Cerebellar cortex (tissue), 1 donor: ENCODE measurements at regions not wholly inside any gene's neighbourhood (a gene's known extent, or its start where the extent isn't known, plus 50 kb on each side); places are given as distances from the start of the nearest gene placed in this dataset.

Experiments used
- DNase-seq: peaks from one replicate; pipeline ENCODE4 v3.0.0-alpha.2; 2015; ENCODE audit warnings: low spot score

DNA sequence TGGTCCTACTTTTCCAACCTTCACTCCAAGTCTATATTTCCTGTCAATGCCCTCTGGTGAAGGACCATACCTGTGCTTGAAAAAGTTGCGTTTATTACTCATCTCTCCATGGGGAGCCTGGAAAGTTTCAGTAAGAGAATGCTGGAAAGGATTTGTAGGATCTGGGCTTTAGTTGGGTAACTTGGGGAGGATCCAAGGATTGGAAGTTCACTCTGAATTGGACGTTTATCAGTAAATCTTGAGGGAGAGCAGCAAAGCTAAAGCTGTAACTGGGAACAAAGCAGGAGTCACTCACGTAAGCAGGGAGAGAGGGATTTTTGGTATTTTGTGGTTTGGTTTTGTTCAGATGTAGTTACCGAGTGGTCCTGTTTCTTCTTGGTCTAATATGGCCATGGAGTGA lies 51.4 kb upstream of the NPVF start:
- no peak for DNase-seq

DNA sequence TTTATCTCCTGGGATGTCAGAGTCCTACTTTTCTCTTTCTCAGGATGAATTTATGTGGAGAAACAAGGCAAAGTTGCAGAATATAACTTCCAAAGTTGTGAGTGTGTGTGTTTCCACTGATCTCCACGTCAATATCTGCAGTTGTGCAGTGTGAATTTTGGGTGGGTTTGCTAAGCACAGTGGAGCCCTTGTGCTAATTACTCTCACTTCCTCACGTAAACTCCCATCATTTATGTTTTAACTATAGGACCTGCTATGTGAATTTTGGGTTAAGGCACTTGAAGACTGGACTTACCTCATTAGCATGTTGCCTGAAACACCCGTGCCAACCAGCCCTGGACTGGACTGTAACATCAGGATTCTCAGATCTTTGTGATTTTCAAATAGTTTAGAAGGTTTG lies 51.9 kb upstream of the NPVF start:
- DNase-seq, result no peak

DNA sequence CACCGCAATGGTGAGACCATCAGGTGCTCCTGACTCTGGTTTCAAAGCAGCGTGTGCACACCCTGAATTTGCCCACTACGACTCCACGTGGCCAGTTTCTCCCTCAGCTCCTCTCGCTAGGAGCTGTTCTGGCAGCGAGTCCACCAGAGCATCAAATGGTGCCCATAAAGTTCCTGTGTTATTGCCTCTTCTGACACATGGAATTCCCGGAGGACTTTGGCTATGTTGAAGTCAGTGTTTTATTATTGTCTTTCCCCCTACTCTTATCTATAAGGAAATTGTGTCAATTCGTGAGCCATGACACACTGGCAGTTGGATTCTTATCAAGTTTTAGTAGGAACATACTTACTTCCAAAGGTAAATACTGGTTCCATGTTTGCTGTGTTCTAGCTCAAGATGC lies 53.9 kb upstream of the NPVF start:
- no peak for DNase-seq

DNA sequence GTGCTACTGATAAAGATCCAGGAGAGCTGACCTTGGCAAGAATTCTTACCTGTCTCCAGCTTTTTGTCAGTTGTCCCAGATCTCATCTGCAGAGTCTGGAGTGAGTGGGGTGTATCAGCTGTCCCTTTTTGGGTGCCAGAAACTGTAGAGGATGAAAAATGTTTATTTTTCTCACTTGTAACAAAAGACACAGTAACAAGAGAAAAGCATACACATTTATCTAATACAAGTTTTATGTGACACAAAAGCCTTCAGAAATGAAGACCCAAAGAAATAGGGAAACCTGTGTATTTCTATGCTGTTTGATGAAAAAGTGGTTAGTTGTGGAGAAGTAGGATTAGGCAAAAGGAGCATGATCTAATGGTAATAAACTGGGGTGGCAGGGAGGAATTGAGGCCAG lies 58.5 kb upstream of the NPVF start:
- DNase-seq, result peak; percentile 68

DNA sequence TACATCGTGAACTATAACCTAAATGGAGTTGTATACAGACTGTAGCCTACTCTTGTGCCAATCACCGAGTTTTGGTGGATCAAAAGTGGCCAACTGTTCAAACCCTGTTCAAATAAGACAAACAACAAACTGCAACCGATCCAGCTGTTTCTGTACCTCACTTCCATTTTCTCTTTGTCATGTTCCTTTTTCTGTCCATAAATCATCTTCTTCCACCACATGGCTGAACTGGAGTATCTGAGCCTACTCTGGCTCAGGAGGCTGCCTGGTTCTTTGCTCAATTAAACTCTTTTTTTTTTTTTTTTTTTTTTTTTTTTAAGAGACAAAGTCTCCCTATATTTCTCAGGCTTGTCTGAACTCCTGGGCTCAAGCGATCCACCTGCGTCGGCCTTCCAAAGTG lies 59.0 kb upstream of the NPVF start:
- no peak for DNase-seq

DNA sequence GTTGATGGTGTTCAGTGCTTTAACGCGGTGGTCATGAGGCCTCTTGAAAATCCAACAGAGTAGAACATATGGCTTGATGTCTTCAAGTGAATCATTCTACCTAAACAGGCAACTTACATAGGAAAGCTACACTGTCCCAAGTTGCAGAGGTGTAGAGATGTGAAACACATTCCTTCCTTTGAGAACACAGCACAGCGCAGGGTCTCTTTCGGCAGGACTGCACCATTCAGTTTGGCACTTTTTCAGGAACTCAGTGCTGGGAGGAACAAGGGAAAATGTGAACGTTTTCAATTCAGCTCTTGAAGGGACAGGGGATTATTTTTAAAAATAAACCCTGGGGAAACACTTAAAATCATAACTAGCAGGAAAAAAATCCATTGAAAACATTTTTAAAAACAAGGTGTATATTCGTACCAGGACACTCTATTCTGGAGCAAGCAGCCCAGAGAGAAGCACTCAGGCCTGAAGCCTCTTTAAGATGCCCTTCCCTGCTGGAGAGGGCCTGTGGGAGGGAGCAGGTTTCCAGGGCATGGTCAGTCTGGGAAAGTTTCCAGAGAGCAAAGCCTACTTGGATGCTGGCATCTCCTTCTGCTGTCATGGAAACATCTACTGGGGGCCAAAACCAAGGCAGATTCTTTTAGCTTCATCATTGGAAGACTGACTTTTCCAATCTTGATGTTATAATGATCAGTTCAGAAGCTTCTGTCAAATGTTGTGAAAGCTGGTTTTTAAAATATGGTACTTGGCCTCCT lies 60.4 kb upstream of the NPVF start:
- peak; percentile 99 for DNase-seq

DNA sequence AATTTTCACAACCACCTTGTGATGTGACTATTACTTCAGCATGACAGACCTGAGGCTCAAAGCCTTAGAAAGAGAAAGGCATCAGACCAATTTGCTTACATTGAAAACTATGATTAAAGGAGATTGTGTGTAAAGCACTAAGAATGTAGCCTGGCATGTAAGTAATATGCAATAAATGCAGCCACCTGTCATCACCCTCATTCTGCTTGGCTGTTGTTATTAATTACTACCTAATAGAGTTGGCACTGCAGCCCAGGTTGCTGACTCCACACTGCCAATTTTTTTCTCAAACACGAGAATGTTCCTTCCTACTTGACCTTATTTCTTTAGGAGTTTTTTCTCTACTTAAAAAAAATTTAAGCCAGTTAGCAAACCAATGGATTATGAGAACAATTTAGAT lies 61.2 kb upstream of the NPVF start:
- peak; percentile 97 for DNase-seq

DNA sequence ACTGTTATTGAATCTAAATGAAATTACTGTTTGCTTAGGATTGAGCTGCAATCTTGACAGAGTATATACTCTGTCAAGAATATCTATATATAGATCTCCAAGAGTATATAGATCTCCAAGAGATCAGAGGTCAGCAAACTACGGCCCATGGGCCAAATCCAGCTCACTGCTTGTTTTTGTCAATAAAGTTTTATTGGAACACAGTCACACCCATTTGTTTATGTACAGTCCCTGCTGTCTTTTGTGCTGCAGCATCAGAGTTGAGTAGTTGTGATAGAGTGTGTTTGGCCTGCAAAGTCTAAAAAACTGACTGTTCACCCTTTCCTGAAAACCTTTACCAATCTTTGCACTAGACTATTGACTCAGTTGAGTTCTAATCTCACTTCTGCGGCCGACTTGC lies 66.3 kb upstream of the NPVF start:
- DNase-seq, result peak; percentile 56

DNA sequence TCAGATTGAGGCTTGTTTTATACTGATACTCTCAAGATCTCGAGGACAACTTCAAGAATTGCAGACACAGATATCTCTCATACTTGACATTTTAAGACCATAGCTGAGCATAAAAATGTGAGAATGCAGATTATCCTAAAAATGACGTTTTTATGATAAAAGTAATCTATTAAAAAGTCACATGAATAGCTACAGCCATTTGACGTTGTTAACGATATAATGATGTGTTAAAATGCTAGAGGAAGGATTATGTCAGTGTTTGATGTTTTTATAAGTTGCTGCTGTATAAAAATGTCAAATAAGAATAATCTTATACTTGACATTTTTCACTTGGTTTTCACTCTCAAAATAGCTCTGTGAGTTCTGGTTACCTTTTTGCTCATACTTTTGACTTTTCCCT lies 67.1 kb upstream of the NPVF start:
- DNase-seq, result no peak

DNA sequence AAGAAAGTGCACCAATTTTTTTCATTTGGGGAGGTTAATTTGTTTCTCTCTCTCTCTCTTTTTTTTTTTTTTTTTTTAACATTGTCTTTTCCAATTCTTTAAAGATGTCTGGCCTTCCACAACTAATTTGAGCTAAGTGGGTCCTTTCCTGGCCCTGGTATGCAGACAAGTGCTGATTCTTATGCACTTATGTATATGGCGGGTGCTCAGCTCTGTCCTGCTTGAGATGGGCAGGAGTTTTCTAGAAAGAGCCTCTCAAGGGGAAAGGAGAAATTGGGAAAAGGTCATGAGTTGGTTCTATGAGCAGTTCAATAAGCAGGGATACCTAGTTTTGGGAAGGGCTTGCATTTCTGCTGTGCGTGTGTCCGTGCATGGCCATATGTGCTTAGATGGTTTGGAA lies 67.8 kb upstream of the NPVF start:
- no peak for DNase-seq

DNA sequence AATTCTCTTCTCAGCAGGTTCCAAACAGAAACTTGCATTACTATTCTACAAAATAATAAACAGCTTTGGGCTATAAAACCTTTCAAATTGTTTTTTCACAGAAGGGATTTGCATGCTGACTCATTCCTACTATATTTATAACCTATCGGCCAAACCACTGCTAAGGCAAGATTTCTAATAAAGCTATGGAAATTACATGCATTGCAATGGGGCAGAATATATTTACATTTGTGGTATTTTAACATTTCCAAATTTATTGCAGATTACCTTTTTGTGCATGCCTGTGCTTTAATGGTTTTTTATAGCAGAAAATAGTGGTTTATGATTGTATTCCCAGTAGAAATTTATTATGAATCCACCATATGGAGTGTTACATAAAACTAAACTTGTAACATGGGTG lies 69.0 kb upstream of the NPVF start:
- DNase-seq, result no peak

DNA sequence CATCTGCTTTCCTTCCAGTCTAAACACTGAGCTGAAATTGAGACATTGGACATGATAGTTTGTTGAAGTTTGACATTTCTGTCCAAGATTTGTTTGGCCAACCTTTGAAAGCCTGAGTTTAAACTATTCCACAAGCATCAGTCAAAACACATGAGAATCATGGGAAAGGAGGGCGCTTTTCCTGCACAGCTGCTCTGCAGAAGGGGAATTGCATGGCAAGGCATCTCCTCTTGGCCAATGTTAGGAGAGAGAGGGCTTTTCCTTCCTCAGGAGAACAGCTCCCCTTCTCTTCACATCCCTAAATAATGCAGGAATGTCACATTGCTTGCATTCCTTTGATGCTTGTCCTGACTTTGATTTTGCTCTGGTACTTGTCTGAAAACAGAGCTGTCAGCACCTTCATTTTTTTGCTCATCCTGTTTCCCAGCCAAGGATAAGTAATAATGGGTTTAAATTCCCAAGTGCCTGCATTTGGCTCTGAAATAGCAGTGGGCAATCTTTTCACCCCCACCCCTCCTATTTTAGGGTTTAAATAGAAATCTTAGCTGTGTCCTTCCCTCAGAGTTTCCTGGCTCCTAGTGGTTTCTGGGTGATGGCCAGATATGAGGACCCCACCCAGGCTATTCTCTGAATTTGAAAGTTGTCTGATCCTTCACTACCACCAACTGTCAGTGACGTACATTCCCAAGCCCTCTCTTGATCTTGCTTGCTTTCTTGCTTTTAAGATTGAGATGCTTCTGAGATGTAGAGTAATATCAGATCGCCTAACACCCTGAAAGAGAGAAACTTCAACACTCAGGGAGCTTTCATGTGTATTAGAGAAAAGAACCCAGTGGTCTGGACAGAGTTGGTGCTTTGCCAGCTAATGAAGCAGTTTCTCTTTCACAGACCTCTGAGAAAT lies 75.2 kb upstream of the NPVF start:
- peak; percentile 77 for DNase-seq

DNA sequence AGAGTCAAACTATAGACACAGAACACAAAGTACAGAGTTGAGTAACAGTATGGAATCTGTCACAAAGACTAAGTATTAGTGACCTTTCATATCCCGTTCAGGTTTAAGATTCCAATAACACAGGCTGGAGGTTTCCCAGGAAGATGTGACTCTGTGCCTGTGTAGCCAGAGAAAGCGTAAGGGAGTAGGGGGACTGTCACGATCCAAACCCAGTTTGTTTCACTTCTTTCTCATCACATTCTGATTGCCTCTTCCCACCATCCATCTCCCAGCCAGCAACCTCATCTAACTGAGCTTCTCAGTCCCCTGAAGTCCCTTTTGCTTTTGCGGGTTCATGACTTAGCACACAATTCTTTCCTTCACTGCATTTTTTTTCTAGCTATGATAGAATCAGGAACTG lies 76.4 kb upstream of the NPVF start:
- DNase-seq, result no peak

DNA sequence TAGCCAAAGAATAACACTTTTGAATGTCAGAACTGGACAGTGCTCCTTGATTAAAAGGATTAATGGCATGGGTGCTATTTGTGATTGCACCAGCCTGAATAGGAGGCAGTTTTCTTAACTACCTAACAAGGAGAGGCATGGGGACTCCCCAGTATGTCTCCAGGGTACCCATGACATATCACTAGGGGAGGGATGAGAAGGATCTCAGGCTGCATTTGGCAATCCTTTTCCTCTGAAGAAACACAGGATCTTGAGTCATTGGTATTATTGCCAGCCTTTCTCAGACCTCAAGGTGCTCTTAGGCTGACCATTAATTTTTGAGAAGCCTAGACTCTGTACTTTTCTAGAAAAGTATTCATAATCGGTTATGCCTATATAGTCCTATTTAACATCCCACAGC lies 77.5 kb upstream of the NPVF start:
- no peak for DNase-seq

DNA sequence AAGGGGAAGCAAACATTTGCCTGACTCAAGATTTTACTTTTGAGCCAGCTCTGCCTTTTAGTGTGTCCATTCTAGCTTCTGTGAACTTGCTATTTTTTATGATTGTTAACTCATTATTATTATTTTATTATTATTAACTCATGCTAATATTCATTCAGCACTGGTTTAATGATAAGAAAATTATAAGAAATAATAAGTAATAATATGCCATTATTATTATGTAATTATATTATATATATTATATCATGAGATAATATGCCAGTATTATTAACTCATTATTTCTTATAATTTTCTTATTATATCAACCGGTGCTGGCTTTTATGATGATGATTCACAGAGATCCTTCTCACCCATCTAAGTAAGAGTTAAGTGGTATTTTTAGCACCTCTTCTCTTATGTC lies 79.3 kb upstream of the NPVF start:
- DNase-seq, result no peak

DNA sequence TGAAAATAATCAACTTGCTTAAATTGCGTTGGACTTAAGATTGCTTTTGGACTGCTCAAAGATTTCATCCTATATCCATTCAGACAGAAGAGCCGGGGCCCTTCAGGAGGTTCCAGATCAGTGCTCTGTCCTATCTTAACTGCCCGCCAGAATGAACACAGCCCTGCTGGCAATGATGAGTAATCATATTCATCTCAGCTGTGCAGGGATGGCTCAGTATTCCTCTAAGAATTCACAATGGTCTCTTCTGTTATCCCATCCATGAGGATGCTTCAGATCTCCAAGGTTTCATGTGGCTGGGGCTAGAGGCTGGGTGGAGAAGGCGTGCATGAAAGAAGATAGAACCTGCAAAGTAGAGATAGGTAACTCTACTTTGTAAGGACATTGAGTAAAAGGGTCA lies 80.0 kb upstream of the NPVF start:
- no peak for DNase-seq

DNA sequence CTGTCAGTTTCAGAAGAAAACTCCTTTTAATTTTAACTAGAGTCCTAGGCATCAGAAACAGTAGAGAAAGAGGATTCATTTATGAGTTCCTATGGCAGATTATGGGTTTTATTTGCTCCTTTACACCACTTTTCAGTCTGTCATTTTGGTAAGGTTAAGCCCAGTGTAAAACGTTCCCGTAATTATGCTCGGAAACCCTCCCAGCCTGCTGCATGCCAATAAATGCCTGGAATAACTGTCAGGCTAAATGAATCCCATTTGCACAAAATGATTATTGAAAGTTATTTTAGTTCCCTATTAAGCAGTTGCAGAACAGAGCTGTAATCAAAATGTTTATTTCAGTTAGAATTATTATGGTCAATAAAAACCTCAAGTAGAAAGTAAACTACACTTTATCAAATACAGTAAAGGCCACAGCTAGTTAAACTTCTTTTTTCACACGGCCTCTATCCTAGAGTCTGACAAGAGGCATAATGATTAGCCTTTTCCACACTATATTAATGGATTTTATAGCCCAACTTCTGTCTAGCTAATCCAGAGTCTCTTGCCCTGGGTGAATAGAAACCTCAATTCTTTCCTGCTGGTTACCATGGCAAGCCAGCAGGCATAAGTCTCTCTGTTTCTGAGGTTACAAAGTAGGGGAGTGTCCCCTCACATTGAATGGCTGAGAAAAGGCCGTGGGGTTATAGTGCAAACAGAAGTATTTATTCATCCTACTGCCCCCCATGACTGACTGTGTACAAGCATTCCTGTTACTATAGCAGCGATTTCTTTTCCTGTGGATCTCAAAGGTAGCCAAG lies 80.8 kb upstream of the NPVF start:
- DNase-seq, result peak; percentile 78

DNA sequence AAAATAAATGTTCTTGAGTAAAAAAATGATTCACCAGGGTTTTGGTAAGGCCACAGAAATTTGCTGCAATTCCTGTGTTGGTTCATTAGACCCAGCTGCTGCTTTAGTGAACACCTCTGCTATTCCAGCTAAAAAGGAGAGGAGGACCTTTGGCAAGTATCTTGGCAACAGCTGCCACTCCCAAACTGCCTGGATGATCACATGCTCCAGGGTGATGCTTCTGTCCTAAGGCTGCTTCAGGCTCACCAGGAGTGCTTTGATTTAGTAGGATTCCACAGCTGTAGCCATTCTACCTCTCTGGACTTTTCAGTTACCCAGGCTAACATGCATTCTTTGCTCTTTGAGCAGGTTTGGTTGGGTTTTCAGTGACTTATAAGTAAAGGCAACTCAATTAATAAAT lies 82.6 kb upstream of the NPVF start:
- DNase-seq, result no peak

DNA sequence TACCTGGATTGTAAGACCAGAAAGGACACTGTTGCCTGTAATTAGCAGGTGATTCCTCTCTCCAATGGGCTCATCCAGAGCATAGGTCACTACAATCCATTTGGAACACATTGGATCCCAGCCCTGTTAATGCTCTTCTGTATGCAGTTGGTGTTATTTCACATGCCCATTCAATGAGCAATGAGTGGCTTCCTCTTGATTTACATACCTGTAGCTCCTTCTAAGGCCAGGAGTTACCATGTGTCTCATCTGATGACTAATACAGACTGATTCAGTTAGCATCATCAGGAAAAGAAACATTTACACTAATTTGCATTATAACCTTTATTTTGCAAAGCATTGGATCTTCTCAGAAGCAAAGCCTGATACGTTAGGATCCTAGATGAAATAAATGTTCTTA lies 83.1 kb upstream of the NPVF start:
- DNase-seq, result no peak

DNA sequence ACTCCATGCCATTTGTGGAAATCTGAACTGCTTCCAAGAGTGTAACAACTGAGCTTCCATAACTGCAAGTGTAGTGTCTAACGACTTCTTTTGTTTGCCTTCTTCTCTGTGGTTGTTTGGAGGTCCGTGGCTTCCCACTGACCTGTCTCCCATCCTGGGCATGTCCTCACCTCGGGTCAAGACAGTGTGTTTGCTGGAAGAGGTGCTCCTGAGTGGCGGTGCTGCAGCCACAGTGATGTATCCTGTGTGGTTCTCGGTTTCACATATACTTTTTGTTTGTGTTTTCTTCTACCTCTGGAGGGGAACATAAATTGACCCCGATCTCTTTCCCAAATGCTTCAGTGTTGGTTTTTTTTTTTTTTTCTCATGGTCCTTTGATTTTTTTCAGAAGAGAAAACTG lies 84.7 kb upstream of the NPVF start:
- DNase-seq, result no peak

DNA sequence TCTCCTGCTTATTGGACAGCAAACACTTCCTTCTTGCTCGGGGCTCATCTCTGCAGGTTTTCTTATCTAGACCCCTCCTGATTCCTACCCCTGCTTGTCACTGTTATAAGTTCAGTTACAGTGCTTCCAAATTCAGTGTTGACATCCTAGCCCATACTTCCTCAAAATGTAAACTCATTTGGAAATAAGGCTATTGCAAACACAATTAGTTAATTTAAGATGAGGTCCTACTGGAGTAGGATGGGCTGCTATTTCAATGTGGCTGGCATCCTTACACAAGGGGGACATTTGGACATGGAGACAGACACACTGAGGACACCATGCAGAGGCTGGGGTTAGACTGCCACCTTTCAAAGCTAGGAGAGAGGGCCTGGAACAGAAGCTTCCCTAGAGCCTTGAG lies 85.2 kb upstream of the NPVF start:
- DNase-seq, result no peak

DNA sequence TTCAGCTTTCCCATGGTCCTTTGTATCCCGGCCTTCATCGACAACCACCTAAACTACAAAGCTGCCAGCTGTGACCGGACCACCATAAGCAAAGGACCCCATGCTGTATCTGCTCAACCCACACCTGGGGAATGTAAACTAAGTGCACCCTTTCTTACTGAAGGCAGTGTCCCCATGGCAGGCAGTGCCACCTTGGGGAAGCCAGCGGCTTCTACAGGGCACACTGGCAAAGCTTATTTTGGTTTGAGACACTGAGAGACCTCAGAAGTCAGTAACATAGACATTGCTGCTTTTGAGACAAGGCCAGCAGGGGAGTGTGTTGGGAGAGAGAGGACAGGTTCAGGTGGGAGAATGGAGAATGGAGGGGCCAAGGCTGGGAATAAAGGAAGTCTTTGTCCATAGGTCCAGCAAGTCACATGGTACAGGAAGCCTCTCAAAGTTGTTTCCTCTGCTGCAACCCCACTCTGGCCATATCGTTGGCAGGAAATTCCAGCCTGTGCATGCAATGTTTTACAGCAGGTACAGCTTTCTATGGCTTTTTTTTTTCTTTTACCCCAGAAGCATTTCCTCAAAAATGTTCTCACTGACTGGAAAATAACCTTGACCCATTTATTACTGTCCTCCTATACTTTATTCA lies 85.9 kb upstream of the NPVF start:
- DNase-seq, result peak; percentile 42
